BLaER1 (cell line): ENCODE measurements at regions not wholly inside any gene's neighbourhood (a gene's known extent, or its start where the extent isn't known, plus 50 kb on each side); places are given as distances from the start of the nearest gene placed in this dataset.
"Not testable (repeated sequence)": the region's sequence is repeated elsewhere in the genome, so short reads cannot be mapped to it uniquely, and the experiment has no call there.

Source experiments
- H3K27ac ChIP-seq: shearing (Covaris generic); formaldehyde crosslinking; 2 replicates; pipeline ENCODE4 v1.8.1; 2022
- H3K27me3 ChIP-seq: shearing (Covaris generic); formaldehyde crosslinking; 2 replicates; pipeline ENCODE4 v1.8.1; 2022
- H3K36me3 ChIP-seq: shearing (Covaris generic); formaldehyde crosslinking; 2 replicates; pipeline ENCODE4 v1.8.1; 2022
- H3K4me1 ChIP-seq: shearing (Covaris generic); formaldehyde crosslinking; 2 replicates; pipeline ENCODE4 v1.8.1; 2022
- H3K4me2 ChIP-seq: shearing (Covaris generic); formaldehyde crosslinking; 2 replicates; pipeline ENCODE4 v1.8.1; 2022
- H3K4me3 ChIP-seq: shearing (Covaris generic); formaldehyde crosslinking; 2 replicates; pipeline ENCODE4 v1.8.1; 2022
- H3K9ac ChIP-seq: shearing (Covaris generic); formaldehyde crosslinking; 2 replicates; pipeline ENCODE4 v1.8.1; 2022
- H3K9me3 ChIP-seq: shearing (Covaris generic); formaldehyde crosslinking; 2 replicates; pipeline ENCODE4 v1.8.1; 2022
- H4K20me1 ChIP-seq: shearing (Covaris generic); formaldehyde crosslinking; 2 replicates; pipeline ENCODE4 v1.8.1; 2022
- Cebpa-rat ChIP-seq: shearing (Covaris generic); IDR thresholded peaks from 2 replicates; pipeline ENCODE4 v1.8.1; 2022

DNA sequence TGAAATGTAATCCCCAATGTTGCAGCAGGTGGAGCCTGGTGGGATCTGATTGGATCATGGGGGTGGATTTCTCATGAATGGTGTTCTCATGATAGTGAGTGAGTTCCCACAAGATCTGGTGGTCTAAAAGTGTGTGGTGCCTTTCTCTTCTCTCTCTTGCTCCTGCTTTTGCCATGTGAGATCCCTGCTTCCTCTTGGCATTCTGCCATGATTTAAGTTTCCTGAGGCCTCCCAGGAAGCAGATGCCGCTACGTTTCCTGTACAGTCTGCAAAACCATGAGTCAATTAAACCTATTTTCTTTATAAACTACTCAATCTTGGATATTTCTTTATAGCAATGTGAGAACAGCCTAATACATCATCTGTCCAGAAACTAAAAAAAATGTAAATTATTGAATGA is 298.3 kb downstream of the MEX3B start:
- TF ChIP-seq Cebpa-rat: no peak
- Histone ChIP-seq H4K20me1 (no peaks in the 10 kb centered on the region), H3K4me3 (no peak overlapping the region), H3K9ac (no peak overlapping the region), H3K27ac (no peak overlapping the region), H3K4me2 (no peak overlapping the region), H3K27me3 (no peaks in the 10 kb centered on the region), H3K9me3 (no peaks in the 10 kb centered on the region), H3K36me3 (no peaks in the 10 kb centered on the region), H3K4me1 (peaks cover 17% of the 10 kb centered on the region)

DNA sequence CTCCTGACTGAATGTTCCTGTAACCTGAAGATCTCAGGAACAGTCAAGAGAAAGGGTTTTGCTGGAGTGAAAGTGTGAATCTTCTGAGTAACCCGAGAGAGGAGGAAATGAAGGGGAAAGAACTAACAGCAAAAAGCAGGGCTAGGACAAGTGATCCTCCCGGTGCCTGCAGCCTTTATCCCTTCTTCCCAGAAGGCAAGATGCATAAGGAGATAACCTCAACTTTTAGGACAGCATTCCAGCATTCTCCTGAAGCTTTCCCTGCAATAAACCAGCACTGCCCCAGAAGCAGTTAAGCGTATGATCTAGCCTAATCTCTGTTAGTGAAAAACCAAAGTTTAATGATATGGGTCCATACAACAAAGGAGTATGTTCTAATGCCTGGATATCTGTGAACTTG is 298.8 kb downstream of the MEX3B start:
- H4K20me1 ChIP-seq: no peaks in the 10 kb centered on the region
- H3K36me3 ChIP-seq: no peaks in the 10 kb centered on the region
- H3K9me3 ChIP-seq: no peaks in the 10 kb centered on the region
- H3K27ac ChIP-seq: no peak overlapping the region
- H3K4me2 ChIP-seq: no peak overlapping the region
- no peak overlapping the region for H3K4me3 ChIP-seq
- H3K9ac ChIP-seq: no peak overlapping the region
- H3K4me1 ChIP-seq: peaks cover 13% of the 10 kb centered on the region
- H3K27me3 ChIP-seq: no peaks in the 10 kb centered on the region
- TF ChIP-seq Cebpa-rat: no peak

DNA sequence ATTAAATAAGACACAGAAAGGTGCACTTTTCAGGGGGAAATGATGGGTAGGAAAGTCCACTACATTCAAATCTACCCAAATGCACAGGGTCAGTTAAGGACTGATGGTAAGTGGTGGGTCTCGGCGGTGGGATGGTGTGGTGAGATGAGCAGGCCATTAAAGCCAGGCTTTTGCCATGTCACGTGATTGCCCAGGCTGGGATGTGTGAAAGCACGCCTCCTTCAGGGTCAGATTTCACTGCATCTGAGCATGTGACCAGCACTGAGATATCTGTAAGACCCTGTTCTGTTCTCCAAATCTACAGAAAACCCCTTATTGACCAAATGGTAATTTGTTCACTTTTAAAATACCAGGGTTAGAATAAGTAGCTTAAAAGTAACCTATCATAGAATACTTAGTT is 301.5 kb downstream of the MEX3B start:
- H3K9ac ChIP-seq: no peak overlapping the region
- H3K36me3 ChIP-seq: no peaks in the 10 kb centered on the region
- no peaks in the 10 kb centered on the region for H3K27me3 ChIP-seq
- H3K4me3 ChIP-seq: no peak overlapping the region
- peaks cover 5% of the 10 kb centered on the region for H3K4me1 ChIP-seq
- no peaks in the 10 kb centered on the region for H4K20me1 ChIP-seq
- no peak for TF ChIP-seq Cebpa-rat
- H3K9me3 ChIP-seq: no peaks in the 10 kb centered on the region
- no peak overlapping the region for H3K4me2 ChIP-seq
- no peak overlapping the region for H3K27ac ChIP-seq

DNA sequence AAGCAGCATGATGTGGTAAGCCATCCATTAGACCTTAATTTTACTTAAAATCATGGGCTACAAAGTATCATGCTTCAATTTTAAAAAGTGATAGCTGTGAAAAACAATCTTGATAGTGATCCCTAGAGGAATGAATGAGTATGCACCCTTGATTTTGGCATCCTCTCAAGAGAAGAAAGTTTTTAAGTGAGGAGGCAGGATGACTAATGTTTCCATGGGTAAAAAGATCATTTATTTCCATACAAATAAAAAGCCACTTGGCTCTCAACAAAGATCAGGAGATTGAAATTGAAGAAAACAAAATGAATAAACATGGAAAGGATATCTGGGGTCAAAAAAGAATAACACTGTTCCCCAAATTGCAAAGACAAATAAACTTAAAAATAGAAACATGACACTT is 305.4 kb downstream of the MEX3B start:
- no peaks in the 10 kb centered on the region for H4K20me1 ChIP-seq
- H3K27ac ChIP-seq: no peak overlapping the region
- no peaks in the 10 kb centered on the region for H3K36me3 ChIP-seq
- no peak overlapping the region for H3K4me3 ChIP-seq
- no peak overlapping the region for H3K4me2 ChIP-seq
- no peak overlapping the region for H3K9ac ChIP-seq
- no peaks in the 10 kb centered on the region for H3K27me3 ChIP-seq
- H3K9me3 ChIP-seq: no peaks in the 10 kb centered on the region
- TF ChIP-seq Cebpa-rat: no peak
- H3K4me1 ChIP-seq: no peaks in the 10 kb centered on the region

DNA sequence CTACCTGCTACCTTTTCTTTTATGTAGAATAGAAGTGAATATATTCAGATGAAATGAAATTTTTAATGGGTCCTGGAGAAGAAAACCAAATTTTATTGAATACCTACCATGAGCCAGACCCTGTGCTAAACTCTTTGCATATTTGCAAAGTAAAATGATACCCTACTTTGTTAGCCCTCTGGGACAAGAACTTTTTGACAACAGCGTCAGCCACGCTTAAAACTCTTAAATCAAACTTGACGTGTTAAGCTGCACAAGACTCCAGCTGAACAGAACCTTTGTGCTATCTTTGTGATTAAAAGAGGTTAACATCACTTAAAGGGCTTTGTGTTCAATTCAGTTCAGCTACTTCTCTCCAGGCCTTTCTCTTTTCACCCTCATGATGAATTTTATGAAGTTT is 316.5 kb downstream of the MEX3B start:
- Histone ChIP-seq H4K20me1 (no peaks in the 10 kb centered on the region), H3K9ac (no peak overlapping the region), H3K4me1 (no peaks in the 10 kb centered on the region), H3K4me2 (no peak overlapping the region), H3K27me3 (no peaks in the 10 kb centered on the region), H3K9me3 (peaks cover 22% of the 10 kb centered on the region), H3K27ac (no peak overlapping the region), H3K36me3 (no peaks in the 10 kb centered on the region), H3K4me3 (no peak overlapping the region)
- no peak for TF ChIP-seq Cebpa-rat

DNA sequence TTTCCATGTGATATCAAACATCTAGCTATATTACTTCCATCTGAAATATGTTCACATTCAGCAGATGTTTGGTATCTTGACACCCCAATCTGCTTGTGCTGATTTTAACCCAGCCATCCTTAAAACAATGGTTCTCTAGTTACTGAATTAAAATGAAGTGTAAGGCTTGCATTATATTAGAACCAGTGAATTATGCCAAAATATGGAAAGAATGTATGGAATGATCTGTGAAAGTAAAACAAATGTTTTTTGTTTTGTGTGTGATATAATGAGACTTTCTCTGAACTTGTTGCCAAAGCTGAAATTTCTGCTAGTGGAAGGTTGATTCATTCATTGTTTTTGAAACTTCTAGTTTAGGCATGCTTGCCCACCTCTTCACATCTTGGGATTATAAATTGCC is 317.1 kb downstream of the MEX3B start:
- no peak overlapping the region for H3K4me3 ChIP-seq
- H3K36me3 ChIP-seq: no peaks in the 10 kb centered on the region
- H4K20me1 ChIP-seq: no peaks in the 10 kb centered on the region
- no peak overlapping the region for H3K9ac ChIP-seq
- no peak overlapping the region for H3K27ac ChIP-seq
- no peaks in the 10 kb centered on the region for H3K27me3 ChIP-seq
- TF ChIP-seq Cebpa-rat: no peak
- H3K9me3 ChIP-seq: peaks cover 23% of the 10 kb centered on the region
- H3K4me1 ChIP-seq: no peaks in the 10 kb centered on the region
- H3K4me2 ChIP-seq: no peak overlapping the region

DNA sequence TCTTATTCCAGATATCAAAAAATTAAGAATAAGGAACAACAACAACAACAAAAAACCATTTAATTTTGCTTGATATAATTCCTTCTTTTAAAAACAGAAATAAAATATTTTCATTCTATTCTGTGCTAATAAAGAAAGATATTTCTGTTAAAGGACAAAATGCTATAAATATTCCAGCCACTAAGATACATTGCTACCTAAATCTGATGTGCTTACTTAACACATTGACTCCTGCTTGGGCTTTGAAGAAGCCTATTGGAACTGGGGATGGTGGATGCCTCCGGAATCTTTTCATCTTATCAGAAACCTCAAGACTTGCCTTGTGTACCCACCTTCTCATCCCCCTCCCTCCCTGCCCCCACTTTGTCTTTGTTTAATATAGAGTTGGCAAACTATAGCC is 320.2 kb downstream of the MEX3B start:
- peaks cover 23% of the 10 kb centered on the region for H3K9me3 ChIP-seq

DNA sequence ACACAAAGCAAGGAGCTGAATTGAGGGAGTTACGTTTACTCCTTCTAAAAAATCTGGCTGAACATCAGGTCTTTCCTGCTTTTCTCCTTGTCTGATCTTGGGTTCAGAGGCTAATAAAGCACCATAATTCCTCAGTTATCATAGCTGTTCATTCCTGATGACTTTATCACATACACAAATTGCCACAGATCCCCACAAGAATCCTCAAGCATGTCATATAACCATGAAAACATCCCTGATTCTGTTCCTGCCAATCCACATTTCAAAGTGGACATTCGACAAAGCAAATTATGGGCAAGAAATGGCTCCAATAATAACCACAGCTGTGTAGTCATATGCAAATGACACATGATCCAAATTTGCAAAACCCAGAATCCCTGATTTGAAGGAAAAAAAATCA is 321.3 kb downstream of the MEX3B start:
- Histone ChIP-seq H3K9ac (no peak overlapping the region), H3K27ac (no peak overlapping the region), H3K9me3 (peaks cover 23% of the 10 kb centered on the region), H3K4me2 (no peak overlapping the region), H4K20me1 (no peaks in the 10 kb centered on the region), H3K4me3 (no peak overlapping the region), H3K4me1 (no peaks in the 10 kb centered on the region), H3K27me3 (no peaks in the 10 kb centered on the region), H3K36me3 (no peaks in the 10 kb centered on the region)
- no peak for TF ChIP-seq Cebpa-rat

More for the DNA sequence above, 320.2 kb downstream of the MEX3B start:
- H3K36me3 ChIP-seq: no peaks in the 10 kb centered on the region
- H3K4me3 ChIP-seq: no peak overlapping the region
- no peaks in the 10 kb centered on the region for H3K27me3 ChIP-seq
- no peaks in the 10 kb centered on the region for H4K20me1 ChIP-seq
- no peak overlapping the region for H3K27ac ChIP-seq
- no peak overlapping the region for H3K4me2 ChIP-seq
- H3K4me1 ChIP-seq: no peaks in the 10 kb centered on the region
- no peak for TF ChIP-seq Cebpa-rat
- H3K9ac ChIP-seq: no peak overlapping the region

DNA sequence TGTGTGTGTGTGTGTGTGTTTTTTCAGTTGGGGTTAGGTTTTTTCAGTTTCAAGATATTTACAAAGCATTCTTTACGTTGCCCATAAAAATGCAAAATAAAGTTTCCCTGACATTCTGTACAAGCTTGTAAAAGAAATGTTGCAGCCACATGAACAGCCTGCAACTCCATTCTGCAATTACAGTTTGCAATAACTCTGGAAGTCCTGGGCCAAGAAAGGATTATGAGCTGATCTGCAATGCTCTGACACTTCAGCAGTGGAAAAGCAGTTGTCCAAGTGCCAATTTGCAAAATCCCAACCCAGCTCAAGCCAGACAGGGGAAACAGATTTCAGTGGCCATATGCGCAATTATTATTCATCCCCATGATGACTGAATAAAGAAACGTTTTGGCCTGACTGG is 322.1 kb downstream of the MEX3B start:
- Histone ChIP-seq H3K4me2 (no peak overlapping the region), H3K9me3 (peaks cover 23% of the 10 kb centered on the region), H3K27ac (no peak overlapping the region), H4K20me1 (no peaks in the 10 kb centered on the region), H3K4me3 (no peak overlapping the region), H3K36me3 (no peaks in the 10 kb centered on the region), H3K4me1 (no peaks in the 10 kb centered on the region), H3K27me3 (no peaks in the 10 kb centered on the region), H3K9ac (no peak overlapping the region)
- no peak for TF ChIP-seq Cebpa-rat

DNA sequence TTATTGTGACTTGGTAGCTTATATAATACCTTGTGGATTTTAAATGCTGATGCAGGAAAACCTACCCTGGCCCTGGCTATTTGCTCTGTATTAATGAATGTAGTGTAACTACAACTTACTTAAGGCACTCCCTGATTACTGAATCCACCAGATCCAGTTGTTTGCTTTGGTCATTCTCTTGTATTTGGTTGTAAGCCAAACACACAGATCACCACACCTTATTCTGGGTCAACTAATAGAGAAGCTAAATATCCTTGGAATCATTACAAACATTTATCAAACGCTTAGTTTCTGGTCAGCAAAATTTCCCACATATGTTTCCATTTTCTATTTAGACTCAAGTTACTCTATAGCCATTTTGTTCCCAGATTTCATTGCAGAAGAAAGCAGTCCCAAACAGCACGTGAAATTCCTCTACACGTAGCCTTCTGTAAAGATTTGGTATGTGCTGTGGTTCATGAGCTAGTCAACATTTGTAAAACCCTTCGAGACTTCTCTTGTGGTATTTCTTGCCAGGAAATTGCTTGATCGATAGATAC is 322.6 kb downstream of the MEX3B start:
- Histone ChIP-seq H3K27ac (no peak overlapping the region), H3K4me2 (no peak overlapping the region), H3K9ac (no peak overlapping the region), H3K4me3 (no peak overlapping the region), H4K20me1 (no peaks in the 10 kb centered on the region), H3K4me1 (no peaks in the 10 kb centered on the region), H3K9me3 (peaks cover 23% of the 10 kb centered on the region), H3K36me3 (no peaks in the 10 kb centered on the region), H3K27me3 (no peaks in the 10 kb centered on the region)
- no peak for TF ChIP-seq Cebpa-rat

DNA sequence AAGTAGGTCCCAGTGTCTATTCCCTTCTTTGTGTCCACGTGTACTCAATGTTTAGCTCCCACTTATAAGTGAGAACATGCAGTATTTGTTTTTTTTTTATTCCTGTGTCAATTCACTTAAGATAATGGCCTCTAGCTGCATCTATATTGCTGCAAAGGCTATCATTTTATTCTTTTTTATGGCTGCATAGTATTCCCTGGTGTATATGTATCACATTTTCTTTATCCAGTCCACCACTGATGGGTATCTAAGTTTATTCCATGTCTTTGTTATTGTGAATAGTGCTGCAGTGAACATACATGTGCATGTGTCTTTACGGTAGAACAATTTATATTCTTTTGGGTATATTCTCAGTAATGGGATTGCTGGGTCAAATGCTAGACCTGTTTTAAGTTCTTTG is 329.4 kb downstream of the MEX3B start:
- H3K27ac ChIP-seq, H3K9ac ChIP-seq, H4K20me1 ChIP-seq, H3K27me3 ChIP-seq, H3K4me1 ChIP-seq, H3K4me3 ChIP-seq, H3K36me3 ChIP-seq, H3K9me3 ChIP-seq, H3K4me2 ChIP-seq: not testable (repeated sequence)
